ENCODE measurements at regions not wholly inside any gene's neighbourhood (a gene's known extent, or its start where the extent isn't known, plus 50 kb on each side); places are given as distances from the start of the nearest gene placed in this dataset.

GRCh38 chr12:85358715-85359114 lies 78.7 kb downstream of the ALX1 start:
- no peaks in the 10 kb centered on the region for H3K9me2 ChIP-seq (replicated peaks; ENCODE audit: low read depth, low read length)
- no peaks in the 10 kb centered on the region for H3K9me3 ChIP-seq (ENCODE audit: insufficient read depth, low read depth, low read length)
- H3K4me1 ChIP-seq (ENCODE audit: insufficient read depth, low read length, poor library complexity, severe bottlenecking) = no peaks in the 10 kb centered on the region
- H3K36me3 ChIP-seq (ENCODE audit: insufficient read depth, low read length) = no peaks in the 10 kb centered on the region
- no peak for TF ChIP-seq CTCF (conservative IDR thresholded peaks at IDR 0.05; ENCODE audit: low read length)
- no peak for TF ChIP-seq EZH2phosphoT487 (IDR thresholded peaks at IDR 0.05; ENCODE audit: borderline replicate concordance)
- H4K20me1 ChIP-seq (ENCODE audit: insufficient read depth, low read length, poor library complexity, severe bottlenecking) = no peaks in the 10 kb centered on the region
- H3K79me2 ChIP-seq (ENCODE audit: insufficient read depth, low read length) = no peaks in the 10 kb centered on the region
- H3F3A ChIP-seq (ENCODE audit: low read depth) = no peaks in the 10 kb centered on the region
- no peak overlapping the region for H3K4me2 ChIP-seq (ENCODE audit: low read depth, low read length, poor library complexity, severe bottlenecking)
- no peak overlapping the region for H3K4me3 ChIP-seq (ENCODE audit: low read length, poor library complexity, severe bottlenecking)
- no peaks in the 10 kb centered on the region for H3K27me3 ChIP-seq (ENCODE audit: insufficient read depth, low read length, poor library complexity, severe bottlenecking)
- H3K9ac ChIP-seq (ENCODE audit: low read depth, low read length, poor library complexity, severe bottlenecking) = no peak overlapping the region
- no peak overlapping the region for H2AFZ ChIP-seq (ENCODE audit: low read length)

GRCh38 chr12:85363382-85364190 lies 83.6 kb downstream of the ALX1 start:
- H3K9me2 ChIP-seq (replicated peaks; ENCODE audit: low read depth, low read length) = no peaks in the 10 kb centered on the region
- H3K27me3 ChIP-seq (ENCODE audit: insufficient read depth, low read length, poor library complexity, severe bottlenecking) = no peaks in the 10 kb centered on the region
- H3F3A ChIP-seq (ENCODE audit: low read depth) = no peaks in the 10 kb centered on the region
- H3K4me3 ChIP-seq (ENCODE audit: low read length, poor library complexity, severe bottlenecking) = no peak overlapping the region
- H4K20me1 ChIP-seq (ENCODE audit: insufficient read depth, low read length, poor library complexity, severe bottlenecking) = no peaks in the 10 kb centered on the region
- no peak overlapping the region for H2AFZ ChIP-seq (ENCODE audit: low read length)
- no peak for TF ChIP-seq EZH2phosphoT487 (IDR thresholded peaks at IDR 0.05; ENCODE audit: borderline replicate concordance)
- no peak for TF ChIP-seq CTCF (conservative IDR thresholded peaks at IDR 0.05; ENCODE audit: low read length)
- H3K36me3 ChIP-seq (ENCODE audit: insufficient read depth, low read length) = no peaks in the 10 kb centered on the region
- H3K4me2 ChIP-seq (ENCODE audit: low read depth, low read length, poor library complexity, severe bottlenecking) = no peak overlapping the region
- H3K9ac ChIP-seq (ENCODE audit: low read depth, low read length, poor library complexity, severe bottlenecking) = no peak overlapping the region
- no peaks in the 10 kb centered on the region for H3K79me2 ChIP-seq (ENCODE audit: insufficient read depth, low read length)
- no peaks in the 10 kb centered on the region for H3K9me3 ChIP-seq (ENCODE audit: insufficient read depth, low read depth, low read length)
- H3K4me1 ChIP-seq (ENCODE audit: insufficient read depth, low read length, poor library complexity, severe bottlenecking) = no peaks in the 10 kb centered on the region

GRCh38 chr12:85367936-85368335 lies 87.9 kb downstream of the ALX1 start:
- no peak overlapping the region for H3K4me3 ChIP-seq (ENCODE audit: low read length, poor library complexity, severe bottlenecking)
- no peak overlapping the region for H3K4me2 ChIP-seq (ENCODE audit: low read depth, low read length, poor library complexity, severe bottlenecking)
- no peaks in the 10 kb centered on the region for H3K36me3 ChIP-seq (ENCODE audit: insufficient read depth, low read length)
- no peaks in the 10 kb centered on the region for H3K9me2 ChIP-seq (replicated peaks; ENCODE audit: low read depth, low read length)
- no peaks in the 10 kb centered on the region for H3K4me1 ChIP-seq (ENCODE audit: insufficient read depth, low read length, poor library complexity, severe bottlenecking)
- no peaks in the 10 kb centered on the region for H4K20me1 ChIP-seq (ENCODE audit: insufficient read depth, low read length, poor library complexity, severe bottlenecking)
- no peak for TF ChIP-seq EZH2phosphoT487 (IDR thresholded peaks at IDR 0.05; ENCODE audit: borderline replicate concordance)
- no peak for TF ChIP-seq CTCF (conservative IDR thresholded peaks at IDR 0.05; ENCODE audit: low read length)
- no peak overlapping the region for H2AFZ ChIP-seq (ENCODE audit: low read length)
- H3F3A ChIP-seq (ENCODE audit: low read depth) = no peaks in the 10 kb centered on the region
- H3K9ac ChIP-seq (ENCODE audit: low read depth, low read length, poor library complexity, severe bottlenecking) = no peak overlapping the region
- no peaks in the 10 kb centered on the region for H3K9me3 ChIP-seq (ENCODE audit: insufficient read depth, low read depth, low read length)
- H3K79me2 ChIP-seq (ENCODE audit: insufficient read depth, low read length) = no peaks in the 10 kb centered on the region
- H3K27me3 ChIP-seq (ENCODE audit: insufficient read depth, low read length, poor library complexity, severe bottlenecking) = no peaks in the 10 kb centered on the region

Measured in Loucy (cell line).